C1 segment of cervical spinal cord (tissue), 14 donors: ENCODE measurements at regions not wholly inside any gene's neighbourhood (a gene's known extent, or its start where the extent isn't known, plus 50 kb on each side); places are given as distances from the start of the nearest gene placed in this dataset.
"Not testable (repeated sequence)": the region's sequence is repeated elsewhere in the genome, so short reads cannot be mapped to it uniquely, and the experiment has no call there.

ENCODE experiments used
- DNase-seq, 14 donors: peaks; one replicate each; lab custom pipeline; 2025; lab: John Stamatoyannopoulos, UW

GRCh38 chr15:95680728-95681127, 649.8 kb upstream of the NR2F2 start:
- no peak for DNase-seq

- DNase-seq: peak in 1 of 14 donors; percentile 26
These were observed 648.5 kb upstream of the NR2F2 start for GRCh38 chr15:95681836-95682544.

DNA sequence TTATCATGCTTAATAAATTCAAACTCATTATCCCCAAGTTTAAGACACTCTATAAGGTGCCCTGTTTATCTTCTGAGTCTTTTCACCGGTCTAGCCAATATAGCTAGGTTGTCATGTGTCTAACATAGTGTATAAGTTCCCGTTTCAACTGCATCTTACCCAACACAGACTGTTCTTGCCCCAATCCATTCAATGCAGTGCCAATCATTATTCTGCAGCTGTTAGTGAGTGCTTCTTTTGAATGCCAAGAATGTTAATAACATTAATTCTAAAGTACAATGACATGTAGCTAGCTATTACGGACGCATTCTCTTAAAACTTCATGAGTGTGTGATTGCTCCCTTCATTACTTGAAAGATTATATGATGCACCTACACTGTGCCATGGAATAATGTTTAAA, 646.4 kb upstream of the NR2F2 start:
- no peak for DNase-seq

- DNase-seq: no peak
These were observed 645.8 kb upstream of the NR2F2 start for GRCh38 chr15:95684693-95685115.

DNA sequence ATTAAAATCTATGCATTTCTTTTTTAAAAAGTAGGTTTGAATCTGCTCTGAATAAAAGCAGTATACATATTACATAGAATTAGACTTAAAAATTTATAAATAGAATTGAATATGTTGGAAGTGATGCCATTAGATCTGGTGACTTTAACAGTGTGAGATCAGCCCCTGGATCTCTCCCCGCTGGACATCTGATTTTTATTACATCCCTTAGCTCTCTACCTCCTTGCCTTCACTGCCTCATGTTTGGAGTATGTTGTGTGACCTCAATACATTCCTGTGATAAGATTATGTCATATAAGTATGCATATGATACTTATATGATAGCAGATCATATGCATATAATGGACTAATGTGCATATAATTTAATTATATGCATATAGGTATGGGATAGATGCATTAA, 643.4 kb upstream of the NR2F2 start:
- no peak for DNase-seq

DNA sequence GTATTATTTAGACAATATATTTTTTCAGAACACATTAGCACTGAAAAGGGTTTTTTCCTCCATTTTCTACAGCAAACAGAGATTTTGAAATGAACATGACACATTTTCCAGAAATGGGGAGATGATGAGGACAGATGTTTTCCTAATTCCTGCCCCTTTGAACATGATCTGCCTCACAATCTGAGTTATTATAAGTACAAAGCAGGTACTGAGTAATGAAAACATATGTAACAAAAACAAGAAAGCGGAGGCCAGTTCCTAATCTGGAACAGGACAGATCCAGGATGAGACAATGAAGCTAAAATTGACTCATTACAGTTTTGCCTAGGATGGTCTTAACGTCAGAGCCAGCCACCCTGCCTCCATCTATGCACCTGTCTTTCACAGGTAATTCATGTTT, 642.8 kb upstream of the NR2F2 start:
- no peak for DNase-seq

DNA sequence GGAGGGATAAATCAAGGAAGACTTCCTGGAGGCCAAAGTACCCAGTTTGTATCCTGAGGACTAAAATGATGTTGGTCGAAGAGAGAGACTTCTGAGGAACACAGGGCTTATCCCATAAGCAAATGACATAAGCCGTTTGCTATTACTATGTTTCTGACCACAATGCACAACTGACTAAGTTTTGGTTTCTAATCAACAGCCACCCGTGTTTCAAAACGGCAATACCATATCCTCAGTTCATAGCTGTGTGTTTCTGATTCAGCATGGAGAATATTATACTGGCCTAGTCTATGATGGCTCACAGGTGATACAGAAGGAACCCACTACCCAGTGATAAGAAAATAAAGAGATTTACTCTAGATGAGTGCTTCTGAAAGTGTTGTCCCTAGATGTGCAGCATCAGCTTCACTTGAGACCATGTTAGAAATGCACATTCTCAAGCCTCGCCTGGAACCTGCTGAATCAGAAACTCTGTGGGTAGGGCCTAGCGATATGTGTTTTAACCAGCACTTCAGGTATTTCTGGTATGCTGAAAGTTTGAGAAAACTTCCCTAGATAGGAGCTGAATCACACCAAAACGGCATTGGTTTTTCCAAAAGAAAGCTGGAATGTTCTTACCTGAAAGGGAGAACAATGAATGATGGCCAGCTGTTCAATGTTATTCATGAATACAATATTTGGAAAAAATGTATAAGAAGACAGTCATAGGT, 639.7 kb upstream of the NR2F2 start:
- no peak for DNase-seq

GRCh38 chr15:95693917-95694316, 636.6 kb upstream of the NR2F2 start:
- no peak for DNase-seq

DNA sequence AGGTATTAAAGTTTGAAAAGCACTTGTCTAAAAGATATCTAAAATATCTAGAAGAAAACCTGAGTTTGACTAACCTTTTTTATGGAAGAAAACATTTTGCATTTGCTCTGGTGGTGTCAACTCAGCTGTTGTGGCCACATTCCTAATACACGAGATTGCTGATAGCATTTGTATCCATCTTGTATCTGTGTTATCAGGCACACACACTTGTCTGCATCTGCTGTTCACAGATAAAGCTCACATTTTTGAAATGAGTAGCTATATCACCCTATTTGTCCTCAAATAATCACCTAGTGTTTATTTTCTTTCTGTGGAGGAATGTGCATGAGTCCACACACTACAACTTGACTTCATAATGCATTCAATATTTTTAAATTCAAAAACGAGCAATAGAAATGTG, 632.3 kb upstream of the NR2F2 start:
- no peak for DNase-seq

GRCh38 chr15:95698951-95699350, 631.5 kb upstream of the NR2F2 start:
- DNase-seq: no peak

- no peak for DNase-seq
These were observed 630.9 kb upstream of the NR2F2 start for GRCh38 chr15:95699578-95699977.

- DNase-seq: not testable (repeated sequence)
These were observed 629.8 kb upstream of the NR2F2 start for GRCh38 chr15:95700692-95701091.

- DNase-seq: no peak
These were observed 629.1 kb upstream of the NR2F2 start for GRCh38 chr15:95701410-95701809.

GRCh38 chr15:95709959-95710695, 620.4 kb upstream of the NR2F2 start:
- DNase-seq: no peak

GRCh38 chr15:95712785-95713184, 617.7 kb upstream of the NR2F2 start:
- DNase-seq: no peak

- no peak for DNase-seq
These were observed 617.2 kb upstream of the NR2F2 start for GRCh38 chr15:95713324-95713723.

- DNase-seq: no peak
These were observed 615.2 kb upstream of the NR2F2 start for GRCh38 chr15:95715116-95715903.

DNA sequence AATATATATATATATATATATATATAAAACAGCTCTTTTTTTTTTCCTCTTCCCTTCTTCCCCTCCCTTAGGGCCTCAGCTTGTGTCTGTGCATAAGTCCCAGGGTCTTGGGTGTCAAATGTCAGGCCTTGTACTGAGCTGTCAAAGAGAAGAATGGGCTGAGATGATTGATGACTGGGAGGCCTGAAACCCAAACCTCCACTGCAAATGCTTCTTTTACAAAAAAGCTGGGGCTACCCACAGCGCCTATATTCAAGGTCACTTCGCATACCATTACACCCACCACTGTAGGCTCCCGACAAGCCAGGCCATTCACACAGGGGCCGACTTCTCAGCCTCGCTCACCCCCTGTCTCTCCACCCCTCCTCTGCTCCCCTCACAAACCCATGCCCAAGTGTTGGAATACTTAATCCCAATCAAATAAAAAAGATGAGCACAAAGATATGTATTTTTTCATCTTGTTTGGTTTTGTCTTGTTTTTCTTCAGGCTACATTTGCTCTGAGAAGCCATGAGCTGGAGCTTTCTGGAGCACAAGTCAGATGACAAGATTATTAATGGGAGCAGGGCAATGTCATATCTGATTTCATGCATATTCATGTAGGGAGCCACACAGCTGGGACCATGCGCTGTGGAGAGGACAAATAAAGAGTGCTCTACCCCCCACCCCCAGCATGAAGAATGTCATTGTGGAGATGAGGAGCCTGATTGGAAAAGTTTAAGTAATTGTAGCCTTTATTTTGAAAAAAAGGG, 614.4 kb upstream of the NR2F2 start:
- DNase-seq: no peak

DNA sequence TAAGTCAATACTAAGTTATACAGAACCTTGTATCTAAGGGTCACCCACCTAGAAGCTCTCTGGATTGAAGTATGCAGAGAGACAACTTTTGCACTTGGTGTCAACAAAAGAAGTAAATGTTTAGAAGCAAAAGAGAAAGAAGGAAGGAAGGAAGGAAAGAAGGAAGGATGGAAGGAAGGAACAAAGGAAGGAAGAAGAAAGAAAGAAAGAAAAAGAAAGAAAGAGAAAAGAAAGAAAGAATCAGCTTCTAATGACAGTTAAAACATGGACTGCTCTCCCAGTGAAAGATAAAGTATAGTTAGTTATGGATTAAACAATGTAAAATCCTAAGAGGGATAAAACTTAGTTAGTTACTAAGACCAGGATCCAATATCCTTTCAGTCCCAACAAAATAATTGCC, 613.8 kb upstream of the NR2F2 start:
- DNase-seq: no peak

DNA sequence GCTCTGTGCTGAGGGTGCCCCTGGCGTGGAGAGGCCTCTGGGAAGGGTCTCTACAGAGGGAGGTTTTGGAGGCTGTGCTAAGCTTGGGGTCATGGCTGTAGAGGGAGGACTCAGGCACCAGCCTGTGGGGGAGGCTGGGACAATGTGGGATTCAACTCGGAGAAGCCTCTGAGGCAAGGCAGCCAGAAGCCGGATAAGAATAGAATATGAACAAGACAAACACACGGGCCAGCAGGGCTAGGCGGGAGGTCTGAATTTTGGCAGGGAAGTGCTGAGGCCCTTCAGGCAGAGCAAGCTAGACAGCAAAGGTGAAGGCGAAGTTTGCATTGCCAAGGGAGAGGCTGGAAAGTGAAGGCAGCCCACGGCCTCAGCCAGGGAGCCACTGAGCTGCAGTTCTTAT, 612.1 kb upstream of the NR2F2 start:
- DNase-seq: peak in 2 of 14 donors; percentile 0 to 73
